T-helper 17 cell (primary cell): ENCODE measurements at regions not wholly inside any gene's neighbourhood (a gene's known extent, or its start where the extent isn't known, plus 50 kb on each side); places are given as distances from the start of the nearest gene placed in this dataset.

Experiments
- ATAC-seq: fragments of 150-1000 bp; cut with Tn5 transposase; 2 replicates; pipeline ENCODE4 v1.10.0; 2021; ENCODE audit warnings: mild to moderate bottlenecking, moderate library complexity
- DNase-seq, 3 donors: peaks; one replicate each; pipeline versions ENCODE4 v3.0.0 to v3.0.0-alpha.2; 2020 to 2021
- H3K9me3 ChIP-seq: one replicate; pipeline ENCODE4 v1.7.0; 2013; ENCODE audit warnings: low read length, mild to moderate bottlenecking; ENCODE audit not compliant: control insufficient read depth, poor library complexity, severe bottlenecking
- H3K27ac Mint-ChIP-seq: one replicate; pipeline ENCODE4 v1.8.0; 2022; ENCODE audit warnings: mild to moderate bottlenecking, moderate library complexity, mixed read lengths
- H3K27me3 Mint-ChIP-seq: one replicate; pipeline ENCODE4 v1.8.0; 2022; ENCODE audit warnings: mixed read lengths
- H3K36me3 Mint-ChIP-seq: one replicate; pipeline ENCODE4 v1.8.0; 2022; ENCODE audit warnings: low read depth, mixed read lengths
- H3K4me1 Mint-ChIP-seq: one replicate; pipeline ENCODE4 v1.8.0; 2022; ENCODE audit warnings: mild to moderate bottlenecking, mixed read lengths
- H3K4me3 Mint-ChIP-seq: one replicate; pipeline ENCODE4 v1.8.0; 2022; ENCODE audit warnings: mild to moderate bottlenecking, moderate library complexity, mixed read lengths

DNA sequence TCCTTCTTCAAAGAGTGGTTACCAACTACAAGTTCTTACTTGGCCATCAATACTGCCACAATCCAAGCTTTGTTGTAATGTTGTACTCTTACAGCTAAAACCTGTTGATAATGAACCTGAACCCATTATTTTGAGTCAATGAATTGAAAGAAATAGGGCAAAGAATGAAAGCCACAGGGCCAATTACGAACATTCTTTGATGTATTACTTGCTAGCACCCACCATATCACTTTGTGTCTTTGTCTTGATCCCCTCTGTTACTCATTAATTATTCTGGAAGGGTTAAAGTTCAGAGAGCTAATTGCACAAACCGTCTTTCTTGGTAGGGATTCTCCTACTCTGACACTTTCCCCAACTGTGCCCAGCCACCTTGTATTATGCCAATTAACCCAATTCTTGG is 53.2 kb upstream of the TFEC start:
- no peaks in the 10 kb centered on the region for H3K27me3 Mint-ChIP-seq
- ATAC-seq, result no peak

DNA sequence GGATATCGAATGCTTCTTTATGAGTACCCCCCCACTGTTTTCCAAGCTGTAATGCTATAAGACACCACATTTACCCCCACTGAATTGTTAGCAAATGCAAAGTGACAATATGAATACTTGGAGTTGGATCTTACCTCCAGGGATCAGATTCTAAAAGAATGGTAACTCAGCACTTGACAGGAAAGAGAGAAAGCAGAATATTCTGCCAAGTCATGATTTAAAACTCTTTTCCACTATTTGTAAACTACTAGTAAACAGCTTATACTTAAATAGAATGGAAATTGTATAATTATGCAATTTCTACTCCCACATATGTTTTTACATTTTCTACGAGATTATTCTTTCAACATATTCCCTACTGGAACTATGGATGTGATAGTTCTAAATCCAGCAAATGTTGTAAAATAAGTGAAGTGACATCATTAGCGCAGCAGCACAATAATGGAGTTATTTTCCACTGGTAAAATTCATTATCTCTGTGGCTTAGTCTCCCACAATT is 56.0 kb upstream of the TFEC start:
- no peaks in the 10 kb centered on the region for H3K9me3 ChIP-seq
- no peak for ATAC-seq
- H3K4me3 Mint-ChIP-seq, result no peak overlapping the region
- H3K27ac Mint-ChIP-seq, result no peak overlapping the region
- H3K36me3 Mint-ChIP-seq, result no peaks in the 10 kb centered on the region
- DNase-seq, result no peak
- peaks cover 2% of the 10 kb centered on the region for H3K4me1 Mint-ChIP-seq
- H3K27me3 Mint-ChIP-seq, result no peaks in the 10 kb centered on the region

More for the DNA sequence above, 53.2 kb upstream of the TFEC start:
- Mint-ChIP-seq H3K4me1 (no peaks in the 10 kb centered on the region), H3K36me3 (no peaks in the 10 kb centered on the region), H3K4me3 (no peak overlapping the region), H3K27ac (no peak overlapping the region)
- DNase-seq, result no peak
- no peaks in the 10 kb centered on the region for H3K9me3 ChIP-seq

DNA sequence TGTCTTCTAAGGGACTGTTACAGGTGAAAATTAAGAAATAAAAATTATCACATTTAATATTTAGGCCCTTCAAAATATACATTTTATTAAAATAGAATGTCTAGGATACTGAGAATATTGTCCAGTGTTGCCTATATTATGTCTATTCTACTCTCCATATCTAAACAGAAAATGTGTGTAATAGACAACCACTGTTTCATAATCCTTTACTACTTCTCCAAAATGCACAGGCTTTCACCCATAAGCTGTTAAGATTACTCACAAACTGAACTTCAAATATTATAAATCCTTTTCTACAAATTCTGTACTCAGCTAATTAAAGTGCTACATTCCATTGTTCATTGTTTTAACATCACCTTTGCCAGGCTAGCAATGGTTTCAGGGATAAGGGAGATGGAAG is 56.7 kb upstream of the TFEC start:
- Mint-ChIP-seq H3K27me3 (no peaks in the 10 kb centered on the region), H3K36me3 (no peaks in the 10 kb centered on the region), H3K4me1 (peaks cover 2% of the 10 kb centered on the region), H3K4me3 (no peak overlapping the region), H3K27ac (no peak overlapping the region)
- DNase-seq, result no peak
- H3K9me3 ChIP-seq, result no peaks in the 10 kb centered on the region
- ATAC-seq, result no peak

DNA sequence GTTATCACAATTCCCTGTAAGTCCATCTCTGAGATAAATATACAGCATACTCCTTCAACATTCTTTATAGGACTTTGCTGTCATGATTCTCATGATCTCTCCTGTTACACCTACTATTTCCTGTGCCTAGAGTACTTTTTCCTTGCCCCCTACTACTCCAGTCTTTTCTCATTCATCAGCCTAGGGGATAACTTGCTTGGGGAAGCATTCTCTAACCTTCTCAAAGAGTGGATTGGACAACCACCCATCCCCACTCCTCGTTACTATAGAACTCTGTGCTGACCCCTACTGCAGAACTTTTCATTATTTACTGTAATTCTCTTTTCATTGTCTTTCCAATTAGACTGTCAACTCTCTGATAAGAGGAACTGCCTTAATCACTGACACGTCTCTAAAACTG is 57.4 kb upstream of the TFEC start:
- DNase-seq (no peak), ATAC-seq (no peak)
- Mint-ChIP-seq H3K4me3 (no peak overlapping the region), H3K27ac (no peak overlapping the region), H3K27me3 (no peaks in the 10 kb centered on the region), H3K4me1 (peaks cover 2% of the 10 kb centered on the region), H3K36me3 (no peaks in the 10 kb centered on the region)
- no peaks in the 10 kb centered on the region for H3K9me3 ChIP-seq

DNA sequence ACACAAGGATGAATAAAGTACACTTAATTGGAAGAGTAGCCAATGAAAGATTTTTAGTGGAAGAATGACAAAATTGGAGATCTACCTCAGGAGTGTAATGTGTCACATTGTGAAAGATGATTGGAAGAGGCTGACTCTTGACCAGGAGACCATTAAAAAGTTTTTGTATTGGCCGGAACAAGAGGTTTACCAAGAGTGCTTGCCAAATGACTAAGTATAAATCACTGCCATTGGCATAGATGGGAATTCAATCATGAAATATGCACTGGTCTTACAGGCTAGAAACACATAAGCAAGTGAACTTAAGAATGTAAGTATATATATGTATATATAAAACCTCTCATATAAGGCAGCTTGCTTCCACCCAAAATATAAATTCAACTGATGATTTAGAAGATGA is 58.7 kb upstream of the TFEC start:
- no peak overlapping the region for H3K4me3 Mint-ChIP-seq
- H3K27ac Mint-ChIP-seq, result no peak overlapping the region
- H3K27me3 Mint-ChIP-seq, result no peaks in the 10 kb centered on the region

DNA sequence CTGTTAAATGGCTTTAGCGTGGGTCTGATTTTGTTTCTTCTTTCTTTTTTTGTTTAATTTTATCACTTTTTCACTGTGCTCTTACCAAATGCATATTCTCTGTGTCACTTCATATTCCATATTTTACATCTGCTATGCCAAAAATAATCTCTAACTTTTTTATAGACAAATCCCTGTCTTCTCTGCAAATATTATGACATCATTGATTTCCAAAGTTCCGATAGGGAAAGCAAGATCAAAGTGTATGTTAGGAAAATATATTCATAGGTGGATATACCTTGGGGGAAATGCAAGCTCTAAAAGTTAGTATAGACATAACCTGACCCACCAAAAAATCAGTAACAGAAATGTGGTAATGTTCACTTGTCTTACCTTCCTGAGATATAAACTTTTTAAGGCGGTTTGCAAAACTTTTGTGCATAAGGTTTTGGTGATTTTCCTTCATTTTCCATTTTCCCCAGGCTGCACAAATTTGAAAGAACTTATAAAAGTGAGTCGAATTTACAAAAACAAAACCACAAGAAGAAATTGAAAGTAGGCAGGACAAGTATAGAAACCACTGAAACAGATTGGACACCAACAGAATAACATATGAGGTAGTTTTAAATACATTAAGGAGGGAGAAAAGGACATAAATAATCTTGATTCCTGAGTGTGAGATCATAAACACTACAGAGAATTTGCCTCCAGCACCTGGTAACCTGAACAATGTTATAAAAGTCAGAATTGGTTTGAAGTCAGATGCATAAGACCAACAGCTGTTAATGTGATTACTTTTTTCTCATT is 63.1 kb upstream of the TFEC start:
- Mint-ChIP-seq H3K4me3 (no peak overlapping the region), H3K27ac (no peak overlapping the region), H3K36me3 (peaks cover 2% of the 10 kb centered on the region), H3K4me1 (peaks cover 2% of the 10 kb centered on the region), H3K27me3 (peaks cover 7% of the 10 kb centered on the region)
- no peaks in the 10 kb centered on the region for H3K9me3 ChIP-seq
- DNase-seq (no peak), ATAC-seq (no peak)

More for the DNA sequence above, 58.7 kb upstream of the TFEC start:
- DNase-seq, result no peak
- Mint-ChIP-seq H3K4me1 (peaks cover 2% of the 10 kb centered on the region), H3K36me3 (no peaks in the 10 kb centered on the region)
- no peaks in the 10 kb centered on the region for H3K9me3 ChIP-seq
- ATAC-seq, result no peak

DNA sequence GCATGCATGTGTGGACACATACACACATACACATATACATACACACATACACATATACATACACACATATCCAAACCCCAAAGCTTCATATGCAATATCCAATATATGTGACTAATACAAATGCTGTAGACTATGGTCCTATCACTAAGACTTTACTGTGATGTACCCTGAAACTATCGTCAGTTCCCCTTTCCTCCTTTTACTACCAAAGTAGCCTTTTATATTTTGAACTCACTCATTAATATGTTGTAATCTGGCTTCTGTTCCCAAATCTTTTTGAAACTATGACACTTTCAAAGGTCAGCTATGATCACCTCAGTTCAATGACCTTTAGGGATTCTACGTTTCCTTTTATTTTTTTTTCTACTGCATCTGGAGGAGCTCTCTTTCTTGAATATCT is 64.8 kb upstream of the TFEC start:
- Mint-ChIP-seq H3K4me3 (no peak overlapping the region), H3K27ac (no peak overlapping the region), H3K27me3 (peaks cover 14% of the 10 kb centered on the region), H3K36me3 (peaks cover 2% of the 10 kb centered on the region), H3K4me1 (no peaks in the 10 kb centered on the region)
- DNase-seq (no peak), ATAC-seq (no peak)
- H3K9me3 ChIP-seq, result no peaks in the 10 kb centered on the region

DNA sequence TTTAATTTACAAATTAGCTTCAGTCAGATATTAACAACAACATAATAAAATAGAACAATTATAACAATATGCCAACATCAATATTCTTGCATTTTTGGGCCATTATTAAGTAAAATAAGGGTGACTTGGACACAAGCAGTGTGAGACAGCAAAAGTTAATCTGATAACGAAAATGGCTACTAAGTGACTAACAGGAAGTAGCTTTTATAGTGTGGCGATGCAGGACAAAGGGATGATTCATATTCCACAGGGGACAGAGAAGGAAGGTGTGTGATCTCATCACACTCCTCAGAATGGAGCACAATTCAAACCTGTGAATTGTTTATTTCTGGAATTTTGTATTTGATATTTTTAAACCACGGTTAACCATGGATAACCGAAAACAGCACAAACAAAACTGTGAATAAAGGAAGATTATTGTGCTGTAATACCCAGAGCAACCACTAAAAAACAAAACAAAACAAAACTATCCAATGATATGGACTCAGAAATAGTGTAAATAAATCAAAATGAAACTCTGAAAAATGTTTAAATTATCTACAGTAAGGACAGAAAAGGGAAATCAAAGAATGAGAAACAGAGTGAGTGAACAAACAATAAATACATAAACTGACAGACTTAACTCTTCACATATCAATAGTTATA is 66.9 kb upstream of the TFEC start:
- Mint-ChIP-seq H3K27ac (no peak overlapping the region), H3K4me3 (no peak overlapping the region), H3K36me3 (peaks cover 2% of the 10 kb centered on the region), H3K4me1 (no peaks in the 10 kb centered on the region), H3K27me3 (peaks cover 27% of the 10 kb centered on the region)
- ATAC-seq (no peak), DNase-seq (no peak)
- no peaks in the 10 kb centered on the region for H3K9me3 ChIP-seq

DNA sequence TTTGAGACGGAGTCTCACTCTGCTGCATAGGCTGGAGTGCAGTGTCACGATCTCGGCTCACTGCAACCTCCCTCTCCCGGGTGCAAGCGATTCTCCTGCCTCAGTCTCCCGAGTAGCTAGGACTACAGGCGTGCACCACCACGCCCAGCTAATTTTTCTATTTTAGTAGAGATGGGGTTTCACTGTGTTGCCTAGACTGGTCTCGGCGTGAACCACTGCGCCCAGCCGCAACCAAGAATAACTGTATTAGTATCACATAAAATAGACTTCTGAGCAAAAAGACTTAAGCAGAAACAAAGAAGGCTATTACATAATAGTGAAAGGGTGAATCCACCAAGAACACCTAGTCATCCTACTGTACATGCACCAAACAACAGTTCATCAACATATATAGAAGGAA is 67.6 kb upstream of the TFEC start:
- no peaks in the 10 kb centered on the region for H3K9me3 ChIP-seq
- no peak for DNase-seq
- Mint-ChIP-seq H3K4me1 (no peaks in the 10 kb centered on the region), H3K27ac (no peak overlapping the region), H3K4me3 (no peak overlapping the region), H3K27me3 (peaks cover 34% of the 10 kb centered on the region), H3K36me3 (peaks cover 2% of the 10 kb centered on the region)
- no peak for ATAC-seq

DNA sequence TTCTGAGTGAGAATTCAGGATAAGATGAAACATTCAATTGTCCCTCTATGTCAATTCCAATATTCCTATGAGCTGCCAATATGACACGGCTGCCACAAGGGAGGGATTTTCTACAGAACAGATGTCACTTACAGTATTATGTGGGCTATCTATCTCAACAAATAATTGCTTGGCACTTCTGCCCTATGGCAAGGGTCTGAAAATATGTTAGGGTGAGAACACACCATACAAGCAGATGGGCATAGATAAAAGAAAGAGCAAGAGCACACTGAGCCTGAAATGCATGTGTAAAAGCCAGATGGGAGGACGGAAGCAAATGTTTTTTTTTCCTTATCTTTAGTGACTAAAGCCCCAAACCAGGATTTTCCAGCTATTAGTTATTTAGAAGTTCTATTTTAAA is 70.1 kb upstream of the TFEC start:
- H3K27ac Mint-ChIP-seq, result no peak overlapping the region
- H3K4me3 Mint-ChIP-seq, result no peak overlapping the region
- no peak for ATAC-seq
- H3K9me3 ChIP-seq, result no peaks in the 10 kb centered on the region
- peaks cover 50% of the 10 kb centered on the region for H3K27me3 Mint-ChIP-seq
- H3K36me3 Mint-ChIP-seq, result peaks cover 2% of the 10 kb centered on the region
- no peak for DNase-seq
- no peaks in the 10 kb centered on the region for H3K4me1 Mint-ChIP-seq

DNA sequence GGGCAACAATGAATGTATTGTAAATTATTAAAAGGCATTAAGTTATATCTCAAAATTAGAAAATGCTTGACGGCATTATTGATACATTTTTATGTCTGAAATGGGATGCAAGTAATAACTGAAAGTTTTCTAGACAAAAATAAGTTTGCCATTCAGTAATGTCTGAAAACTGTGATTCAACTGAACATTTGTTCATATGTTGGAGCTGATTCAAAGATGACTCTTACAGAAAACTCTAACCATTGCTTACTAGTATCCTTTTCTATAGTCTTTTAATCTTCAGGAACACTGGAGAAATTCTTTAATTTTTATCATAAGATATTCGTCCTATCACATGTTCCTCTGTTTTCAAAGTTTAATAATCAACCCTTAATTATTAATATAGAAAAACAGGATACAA is 71.1 kb upstream of the TFEC start:
- ATAC-seq (no peak), DNase-seq (no peak)
- Mint-ChIP-seq H3K27me3 (peaks cover 43% of the 10 kb centered on the region), H3K27ac (no peak overlapping the region), H3K4me1 (no peaks in the 10 kb centered on the region), H3K4me3 (no peak overlapping the region), H3K36me3 (peaks cover 2% of the 10 kb centered on the region)
- H3K9me3 ChIP-seq, result no peaks in the 10 kb centered on the region

DNA sequence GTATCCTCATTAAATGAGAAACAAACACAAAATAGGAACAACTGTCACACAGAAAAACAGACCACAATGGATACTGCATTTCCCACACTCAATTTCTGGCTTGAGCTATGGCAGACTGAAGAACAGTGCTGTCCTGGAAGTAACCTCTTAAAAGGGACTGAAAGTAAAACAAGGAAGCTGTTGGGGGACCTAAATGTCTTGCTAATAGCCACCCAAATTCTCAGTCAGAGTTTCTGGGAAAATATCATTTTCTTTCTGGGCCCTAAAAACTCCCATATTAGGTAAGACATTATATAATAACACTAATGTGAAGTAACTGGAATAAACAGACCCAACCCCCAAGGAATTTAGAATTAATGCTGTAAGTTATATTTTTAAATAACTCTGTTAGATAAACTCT is 80.9 kb upstream of the TFEC start:
- no peaks in the 10 kb centered on the region for H3K9me3 ChIP-seq
- ATAC-seq (no peak), DNase-seq (no peak)
- Mint-ChIP-seq H3K4me3 (no peak overlapping the region), H3K27me3 (peaks cover 11% of the 10 kb centered on the region), H3K4me1 (no peaks in the 10 kb centered on the region), H3K27ac (no peak overlapping the region), H3K36me3 (no peaks in the 10 kb centered on the region)

DNA sequence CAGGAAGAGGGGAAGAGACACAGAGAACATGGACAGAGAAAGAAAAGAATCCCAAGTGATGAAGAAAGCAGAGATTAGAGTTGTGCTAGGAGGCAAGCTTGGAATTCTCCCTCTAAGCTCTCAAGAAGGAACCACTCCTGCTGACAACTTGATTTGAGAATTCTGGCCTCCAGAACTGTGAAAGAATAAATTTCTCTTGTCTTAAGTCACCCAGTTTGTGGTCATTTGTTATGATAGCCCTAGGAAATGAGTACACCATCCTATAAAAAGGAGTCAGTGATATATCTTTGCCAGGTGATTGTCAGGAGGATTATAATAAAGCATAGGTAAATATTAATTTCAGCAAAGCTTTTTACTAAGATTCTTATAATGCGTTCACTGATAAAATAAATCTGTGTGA is 82.7 kb upstream of the TFEC start:
- ATAC-seq, result no peak
- H3K27me3 Mint-ChIP-seq, result peaks cover 24% of the 10 kb centered on the region
- no peak overlapping the region for H3K4me3 Mint-ChIP-seq
- H3K36me3 Mint-ChIP-seq, result no peaks in the 10 kb centered on the region
- no peak overlapping the region for H3K27ac Mint-ChIP-seq
- H3K4me1 Mint-ChIP-seq, result no peaks in the 10 kb centered on the region
- no peak for DNase-seq
- H3K9me3 ChIP-seq, result no peaks in the 10 kb centered on the region

DNA sequence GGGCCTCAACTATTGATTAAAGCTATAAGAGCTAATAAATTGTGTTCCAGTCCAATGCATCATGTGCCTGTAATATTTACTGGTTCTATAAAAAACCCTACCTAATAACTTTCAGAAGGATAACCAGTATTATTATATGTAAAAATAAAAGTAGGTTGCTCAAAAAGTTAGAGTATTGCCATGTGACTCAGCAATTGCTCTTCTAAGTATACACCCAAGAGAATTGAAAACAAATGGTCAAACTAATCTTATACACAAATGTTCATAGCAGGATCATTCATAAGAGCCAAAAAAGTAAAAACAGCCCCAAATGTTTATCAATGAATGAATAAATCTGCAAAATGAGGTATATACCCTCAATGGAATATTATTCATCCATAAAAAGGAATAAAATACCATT is 89.5 kb upstream of the TES start:
- Mint-ChIP-seq H3K27ac (no peak overlapping the region), H3K4me1 (peaks cover 3% of the 10 kb centered on the region), H3K27me3 (peaks cover 48% of the 10 kb centered on the region), H3K4me3 (no peak overlapping the region), H3K36me3 (no peaks in the 10 kb centered on the region)
- H3K9me3 ChIP-seq, result no peaks in the 10 kb centered on the region
- ATAC-seq (no peak), DNase-seq (no peak)
